GM21737 (cell line): ENCODE measurements at regions not wholly inside any gene's neighbourhood (a gene's known extent, or its start where the extent isn't known, plus 50 kb on each side); places are given as distances from the start of the nearest gene placed in this dataset.

ENCODE experiments used
- ATAC-seq: cut with Tn5 transposase; IDR thresholded peaks from one replicate; pipeline ENCODE4 v1.9.1; 2021; ENCODE audit warnings: mild to moderate bottlenecking, moderate library complexity; ENCODE audit not compliant: unreplicated experiment

GRCh38 chr17:79524213-79525187, 86.4 kb downstream of the RBFOX3 start:
- ATAC-seq: no peak

- ATAC-seq: no peak
Observed at GRCh38 chr17:79522414-79522813, 88.4 kb downstream of the RBFOX3 start.

- ATAC-seq: no peak
Observed at GRCh38 chr17:79521225-79521624, 89.6 kb downstream of the RBFOX3 start.

GRCh38 chr17:79520167-79521165, 90.4 kb downstream of the RBFOX3 start:
- ATAC-seq: no peak

- no peak for ATAC-seq
Observed at GRCh38 chr17:79519601-79520000, 91.2 kb downstream of the RBFOX3 start.

- ATAC-seq: no peak
Observed at GRCh38 chr17:79518585-79519523, 92.0 kb downstream of the RBFOX3 start.

GRCh38 chr17:79517827-79518584, 92.8 kb downstream of the RBFOX3 start:
- no peak for ATAC-seq

GRCh38 chr17:79515646-79516571, 94.9 kb downstream of the RBFOX3 start:
- no peak for ATAC-seq

- ATAC-seq: no peak
Observed at GRCh38 chr17:79515110-79515509, 95.7 kb downstream of the RBFOX3 start.

- no peak for ATAC-seq
Observed at GRCh38 chr17:79513820-79514535, 96.9 kb downstream of the RBFOX3 start.

GRCh38 chr17:79513206-79513605, 97.6 kb downstream of the RBFOX3 start:
- no peak for ATAC-seq

- no peak for ATAC-seq
Observed at GRCh38 chr17:79511471-79511870, 99.4 kb downstream of the RBFOX3 start.

GRCh38 chr17:79510071-79510470, 100.8 kb downstream of the RBFOX3 start:
- ATAC-seq: no peak

- no peak for ATAC-seq
Observed at GRCh38 chr17:79509490-79509889, 101.4 kb downstream of the RBFOX3 start.

GRCh38 chr17:79509008-79509407, 101.8 kb downstream of the RBFOX3 start:
- no peak for ATAC-seq

- no peak for ATAC-seq
Observed at GRCh38 chr17:79508291-79508716, 102.5 kb downstream of the RBFOX3 start.

- ATAC-seq: no peak
Observed at GRCh38 chr17:79506955-79507354, 103.9 kb downstream of the RBFOX3 start.
